HEK293 (cell line): ENCODE measurements at regions not wholly inside any gene's neighbourhood (a gene's known extent, or its start where the extent isn't known, plus 50 kb on each side); places are given as distances from the start of the nearest gene placed in this dataset.

ENCODE experiments used
- CTCF ChIA-PET: fragments of 350-600 bp; formaldehyde crosslinking; extraction: SDS; loops from one replicate; lab custom pipeline; 2021; ENCODE audit warnings: antibody characterized with exemption; lab: Yijun Ruan, JAX
- POLR2A ChIA-PET: fragments of 300-600 bp; formaldehyde crosslinking; extraction: SDS; loops from one replicate; lab custom pipeline; 2020; ENCODE audit warnings: antibody characterized with exemption, inconsistent platforms; lab: Yijun Ruan, JAX
- H3K27ac ChIP-seq: fragments of 200-500 bp; sonication (Bioruptor generic); 2 replicates; pipeline ENCODE4 v1.5.1; 2014; ENCODE audit warnings: low read depth, low read length, control low read depth, inconsistent platforms; ENCODE audit errors: extremely low read depth
- H3K36me3 ChIP-seq, 2 experiments: fragments of 200-500 bp in 1 of 2; sonication (Bioruptor generic) in 1 of 2; 1 replicate in 1 of 2; 2 replicates in 1 of 2; pipeline ENCODE4 v1.5.1; 2014 to 2017; ENCODE audit warnings: inconsistent platforms in 2 of 2, low read length in 2 of 2; ENCODE audit not compliant: control insufficient read depth in 2 of 2, insufficient read depth in 1 of 2
- H3K4me1 ChIP-seq: fragments of 200-500 bp; sonication (Bioruptor generic); 2 replicates; pipeline ENCODE4 v1.5.1; 2014; ENCODE audit warnings: mild to moderate bottlenecking, low read length, inconsistent platforms; ENCODE audit not compliant: control insufficient read depth, insufficient read depth
- H3K4me3 ChIP-seq: 2 replicates; pipeline ENCODE4 v1.5.1; 2011; ENCODE audit warnings: low read depth, mild to moderate bottlenecking, control low read depth, low read length, moderate library complexity
- H3K9me3 ChIP-seq: fragments of 200-500 bp; sonication (Bioruptor generic); 2 replicates; pipeline ENCODE4 v1.5.1; 2014; ENCODE audit warnings: low read depth, low read length, inconsistent platforms; ENCODE audit not compliant: control insufficient read depth, insufficient read depth
- GLIS1 ChIP-seq: fragments of 450-650 bp; formaldehyde crosslinking; IDR thresholded peaks from 2 replicates; pipeline ENCODE4 v1.5.1; 2016; ENCODE audit warnings: missing biosample characterization, missing genetic modification characterization
- PATZ1 ChIP-seq: fragments of 450-650 bp; formaldehyde crosslinking; IDR thresholded peaks from 2 replicates; pipeline ENCODE4 v1.5.1; 2016; ENCODE audit warnings: missing biosample characterization, missing genetic modification characterization
- TCF7L2 ChIP-seq: IDR thresholded peaks from 2 replicates; pipeline ENCODE4 v1.6.1; 2011; ENCODE audit warnings: low read depth, mild to moderate bottlenecking, inconsistent platforms, low read length, moderate library complexity, borderline replicate concordance
- ZBTB11 ChIP-seq: fragments of 450-650 bp; formaldehyde crosslinking; conservative IDR thresholded peaks from 2 replicates; pipeline ENCODE4 v1.5.1; 2016; ENCODE audit warnings: low read depth, missing biosample characterization, missing genetic modification characterization
- ZFP3 ChIP-seq: fragments of 450-650 bp; formaldehyde crosslinking; IDR thresholded peaks from 2 replicates; pipeline ENCODE4 v1.5.1; 2016; ENCODE audit warnings: low read depth, missing biosample characterization, missing genetic modification characterization
- ZFP37 ChIP-seq: fragments of 450-650 bp; formaldehyde crosslinking; IDR thresholded peaks from 2 replicates; pipeline ENCODE4 v1.5.1; 2016; ENCODE audit warnings: missing biosample characterization, missing genetic modification characterization
- ZFP41 ChIP-seq: fragments of 450-650 bp; formaldehyde crosslinking; IDR thresholded peaks from 2 replicates; pipeline ENCODE4 v1.5.1; 2016; ENCODE audit warnings: missing biosample characterization, missing genetic modification characterization, borderline replicate concordance
- ZNF121 ChIP-seq: fragments of 450-650 bp; formaldehyde crosslinking; IDR thresholded peaks from 2 replicates; pipeline ENCODE4 v1.5.1; 2016; ENCODE audit warnings: missing biosample characterization, missing genetic modification characterization
- ZNF16 ChIP-seq: fragments of 450-650 bp; formaldehyde crosslinking; IDR thresholded peaks from 2 replicates; pipeline ENCODE4 v1.5.1; 2016; ENCODE audit warnings: low read depth, missing biosample characterization, missing genetic modification characterization
- ZNF280D ChIP-seq: fragments of 450-650 bp; formaldehyde crosslinking; IDR thresholded peaks from 2 replicates; pipeline ENCODE4 v1.5.1; 2016; ENCODE audit warnings: missing biosample characterization, missing genetic modification characterization
- ZNF362 ChIP-seq: fragments of 450-650 bp; formaldehyde crosslinking; IDR thresholded peaks from 2 replicates; pipeline ENCODE4 v1.5.1; 2016; ENCODE audit warnings: missing biosample characterization, missing genetic modification characterization
- ZNF510 ChIP-seq: fragments of 450-650 bp; formaldehyde crosslinking; IDR thresholded peaks from 2 replicates; pipeline ENCODE4 v1.5.1; 2018; ENCODE audit warnings: mild to moderate bottlenecking, missing genetic modification characterization, missing biosample characterization; ENCODE audit not compliant: insufficient replicate concordance
- ZNF529 ChIP-seq: fragments of 450-650 bp; formaldehyde crosslinking; IDR thresholded peaks from 2 replicates; pipeline ENCODE4 v1.5.1; 2017; ENCODE audit warnings: missing genetic modification characterization, missing biosample characterization; ENCODE audit not compliant: insufficient replicate concordance
- ZNF530 ChIP-seq: fragments of 450-650 bp; formaldehyde crosslinking; IDR thresholded peaks from 2 replicates; pipeline ENCODE4 v1.5.1; 2016; ENCODE audit warnings: low read depth, missing biosample characterization, missing genetic modification characterization
- ZNF791 ChIP-seq: fragments of 450-650 bp; formaldehyde crosslinking; IDR thresholded peaks from 2 replicates; pipeline ENCODE4 v1.5.1; 2016; ENCODE audit warnings: missing biosample characterization, missing genetic modification characterization
- ZSCAN30 ChIP-seq: fragments of 450-650 bp; IDR thresholded peaks from 2 replicates; pipeline ENCODE4 v1.5.1; 2018; ENCODE audit warnings: missing biosample characterization, mild to moderate bottlenecking, missing genetic modification characterization, moderate library complexity

GRCh38 chr1:5555853-5556252, 436.4 kb downstream of the NPHP4 start (continued):
- TF ChIP-seq ZBTB11 (tag by site-specific recombination) (no peak), ZFP3 (tag by site-specific recombination) (no peak)
- TF ChIP-seq, all 188 proteins: peak for 0

- no peak overlapping the region for H3K4me3 ChIP-seq
- CTCF ChIA-PET: interaction anchor here (0.7 kb wide), 1 partner anchor 73 kb away, joined by 3 read pairs; no protein-coding TSS in a partner anchor
Observed at GRCh38 chr1:5554784-5555183, 437.4 kb downstream of the NPHP4 start.

More at GRCh38 chr1:5554784-5555183, 437.4 kb downstream of the NPHP4 start:
- TF ChIP-seq ZNF510 (tag by site-specific recombination) (no peak), ZNF791 (no peak), ZNF530 (tag by site-specific recombination) (no peak), ZFP41 (no peak), ZNF121 (no peak), TCF7L2 (no peak), ZSCAN30 (tag by site-specific recombination) (no peak), ZNF362 (tag by site-specific recombination) (no peak), ZNF16 (no peak), PATZ1 (tag by site-specific recombination) (no peak), ZNF529 (tag by site-specific recombination) (no peak), ZFP37 (tag by site-specific recombination) (no peak), GLIS1 (tag by site-specific recombination) (no peak), ZNF280D (tag by site-specific recombination) (no peak)
- H3K36me3 ChIP-seq: no peaks in the 10 kb centered on the region
- H3K9me3 ChIP-seq: no peaks in the 10 kb centered on the region
- POLR2A ChIA-PET: no interaction called here
- no peaks in the 10 kb centered on the region for H3K4me1 ChIP-seq
- no peak overlapping the region for H3K27ac ChIP-seq
